Mesenchymal stem cell (in vitro differentiated cells and primary cell): ENCODE measurements at regions not wholly inside any gene's neighbourhood (a gene's known extent, or its start where the extent isn't known, plus 50 kb on each side); places are given as distances from the start of the nearest gene placed in this dataset.

ENCODE experiments used
- DNase-seq: peaks from one replicate; pipeline ENCODE4 v3.0.0-alpha.2; 2013
- H2AFZ ChIP-seq: one replicate; pipeline ENCODE4 v1.6.1; 2013; ENCODE audit warnings: low read depth, mild to moderate bottlenecking, control low read depth, inconsistent platforms, low read length, moderate library complexity
- H2AK5ac ChIP-seq: 2 replicates; pipeline ENCODE4 v1.6.1; 2013; ENCODE audit warnings: low read length, moderate library complexity, mild to moderate bottlenecking, inconsistent platforms; ENCODE audit not compliant: severe bottlenecking
- H2BK120ac ChIP-seq: one replicate; pipeline ENCODE4 v1.6.1; 2013; ENCODE audit warnings: low read depth, mild to moderate bottlenecking, inconsistent platforms, low read length, moderate library complexity
- H2BK12ac ChIP-seq, 2 experiments: one replicate each; pipeline ENCODE4 v1.6.1; 2013; ENCODE audit warnings: inconsistent platforms in 2 of 2, low read length in 2 of 2, mild to moderate bottlenecking in 2 of 2, moderate library complexity in 2 of 2, control low read depth in 1 of 2
- H2BK15ac ChIP-seq: one replicate; pipeline ENCODE4 v1.6.1; 2013; ENCODE audit warnings: mild to moderate bottlenecking, low read depth, inconsistent platforms; ENCODE audit not compliant: poor library complexity, severe bottlenecking
- H2BK5ac ChIP-seq: 2 replicates; pipeline ENCODE4 v1.6.1; 2013; ENCODE audit warnings: low read depth, mild to moderate bottlenecking, low read length, control low read depth, inconsistent platforms; ENCODE audit not compliant: poor library complexity, severe bottlenecking
- H3K14ac ChIP-seq, 2 experiments: one replicate each; pipeline ENCODE4 v1.6.1; 2013; ENCODE audit warnings: inconsistent platforms in 2 of 2, low read length in 2 of 2, control low read depth in 1 of 2, mild to moderate bottlenecking in 1 of 2, moderate library complexity in 1 of 2
- H3K18ac ChIP-seq, 2 experiments: one replicate each; pipeline ENCODE4 v1.6.1; 2013; ENCODE audit warnings: inconsistent platforms in 2 of 2, low read length in 2 of 2, control low read depth in 1 of 2, low read depth in 1 of 2, mild to moderate bottlenecking in 1 of 2
- H3K23ac ChIP-seq, 2 experiments: one replicate each; pipeline ENCODE4 v1.6.1; 2013; ENCODE audit warnings: inconsistent platforms in 2 of 2, low read length in 2 of 2, mild to moderate bottlenecking in 2 of 2, moderate library complexity in 2 of 2, control low read depth in 1 of 2
- H3K27ac ChIP-seq: 2 replicates; pipeline ENCODE4 v1.5.1; 2013; ENCODE audit warnings: mild to moderate bottlenecking, moderate library complexity, low read length, control low read depth, inconsistent platforms; ENCODE audit not compliant: poor library complexity, severe bottlenecking
- H3K27me3 ChIP-seq, 2 experiments: 2 replicates each; pipeline versions ENCODE4 v1.6.1 to v1.7.0; 2013; ENCODE audit warnings: low read length in 2 of 2, mild to moderate bottlenecking in 2 of 2, moderate library complexity in 2 of 2, control low read depth in 1 of 2, inconsistent platforms in 1 of 2; ENCODE audit not compliant: control insufficient read depth in 1 of 2, insufficient read depth in 1 of 2
- H3K36me3 ChIP-seq, 2 experiments: 2 replicates each; pipeline versions ENCODE4 v1.6.1 to v1.7.0; 2013; ENCODE audit warnings: low read length in 2 of 2, control low read depth in 1 of 2, inconsistent platforms in 1 of 2, low read depth in 1 of 2, mild to moderate bottlenecking in 1 of 2; ENCODE audit not compliant: insufficient read depth in 2 of 2, control insufficient read depth in 1 of 2
- H3K4ac ChIP-seq, 2 experiments: one replicate each; pipeline ENCODE4 v1.6.1; 2013; ENCODE audit warnings: inconsistent platforms in 2 of 2, low read length in 2 of 2, mild to moderate bottlenecking in 2 of 2, moderate library complexity in 2 of 2, control low read depth in 1 of 2, low read depth in 1 of 2
- H3K4me1 ChIP-seq: 2 replicates; pipeline ENCODE4 v1.6.1; 2013; ENCODE audit warnings: low read depth, low read length, control low read depth; ENCODE audit not compliant: control insufficient read depth, insufficient read depth
- H3K4me2 ChIP-seq: 2 replicates; pipeline ENCODE4 v1.6.1; 2013; ENCODE audit warnings: low read length, mild to moderate bottlenecking, inconsistent platforms; ENCODE audit not compliant: poor library complexity, severe bottlenecking
- H3K4me3 ChIP-seq, 2 experiments: 2 replicates each; pipeline versions ENCODE4 v1.5.1 to v1.7.0; 2013; ENCODE audit warnings: low read length in 2 of 2, mild to moderate bottlenecking in 2 of 2, control low read depth in 1 of 2, low read depth in 1 of 2; ENCODE audit not compliant: insufficient read depth in 1 of 2
- H3K79me1 ChIP-seq: replicated peaks from 2 replicates; pipeline ENCODE4 v1.6.1; 2013; ENCODE audit warnings: mild to moderate bottlenecking, control low read depth, low read length, inconsistent platforms; ENCODE audit not compliant: poor library complexity, severe bottlenecking
- H3K9ac ChIP-seq: 2 replicates; pipeline ENCODE4 v1.7.0; 2013; ENCODE audit warnings: mild to moderate bottlenecking, low read length, moderate library complexity
- H3K9me3 ChIP-seq: 2 replicates; pipeline ENCODE4 v1.7.0; 2013; ENCODE audit warnings: mild to moderate bottlenecking, low read length; ENCODE audit not compliant: control insufficient read depth
- H4K8ac ChIP-seq: one replicate; pipeline ENCODE4 v1.6.1; 2013; ENCODE audit warnings: inconsistent platforms, mild to moderate bottlenecking, low read length, moderate library complexity
- H4K91ac ChIP-seq: one replicate; pipeline ENCODE4 v1.6.1; 2013; ENCODE audit warnings: mild to moderate bottlenecking, low read length, inconsistent platforms
- WGBS: methylation state at CpG from one replicate; pipeline ENCODE4 v1.1.7; 2013; ENCODE audit warnings: mixed read lengths; 5-methylcytosine and 5-hydroxymethylcytosine counted together

- WGBS: 100% methylated on average over 1 of the region's 3 CpGs
- Histone ChIP-seq H2AFZ (no peak overlapping the region), H3K27me3 (no peaks in the 10 kb centered on the region), H3K23ac (no peak overlapping the region), H3K36me3 (no peaks in the 10 kb centered on the region), H2BK15ac (no peak overlapping the region), H2BK5ac (no peak overlapping the region), H3K14ac (no peak overlapping the region), H3K9me3 (peaks cover 7% of the 10 kb centered on the region), H3K9ac (no peak overlapping the region), H3K4ac (no peak overlapping the region), H3K4me3 (no peak overlapping the region), H3K79me1 (no peaks in the 10 kb centered on the region), H3K4me1 (no peaks in the 10 kb centered on the region), H4K91ac (no peak overlapping the region), H2AK5ac (no peak overlapping the region), H3K4me2 (no peak overlapping the region), H3K27ac (no peak overlapping the region), H2BK12ac (no peak overlapping the region), H3K18ac (no peak overlapping the region), H2BK120ac (no peak overlapping the region), H4K8ac (no peak overlapping the region)
- DNase-seq: no peak
Observed at GRCh38 chr5:4348423-4348822, 752.8 kb downstream of the IRX1 start.

GRCh38 chr5:4348919-4349318, 753.3 kb downstream of the IRX1 start:
- Histone ChIP-seq H4K91ac (no peak overlapping the region), H2BK15ac (no peak overlapping the region), H2BK120ac (no peak overlapping the region), H3K9ac (no peak overlapping the region), H3K14ac (no peak overlapping the region), H4K8ac (no peak overlapping the region), H3K4me2 (no peak overlapping the region), H3K79me1 (no peaks in the 10 kb centered on the region), H3K27ac (no peak overlapping the region), H3K36me3 (no peaks in the 10 kb centered on the region), H3K18ac (no peak overlapping the region), H3K9me3 (peaks cover 3% of the 10 kb centered on the region), H3K4me1 (no peaks in the 10 kb centered on the region), H2BK12ac (no peak overlapping the region), H3K23ac (no peak overlapping the region), H2AK5ac (no peak overlapping the region), H3K4ac (no peak overlapping the region), H3K27me3 (no peaks in the 10 kb centered on the region), H2AFZ (no peak overlapping the region), H2BK5ac (no peak overlapping the region), H3K4me3 (no peak overlapping the region)
- DNase-seq: no peak
- WGBS: 75% methylated on average over 3 of the region's 3 CpGs

GRCh38 chr5:4356201-4356600, 760.6 kb downstream of the IRX1 start:
- Histone ChIP-seq H3K4me3 (no peak overlapping the region), H3K27ac (no peak overlapping the region), H2BK12ac (no peak overlapping the region), H2BK5ac (no peak overlapping the region), H3K4me2 (no peak overlapping the region), H3K23ac (no peak overlapping the region), H3K27me3 (no peaks in the 10 kb centered on the region), H2BK15ac (no peak overlapping the region), H3K9ac (no peak overlapping the region), H3K36me3 (no peaks in the 10 kb centered on the region), H2AK5ac (no peak overlapping the region), H3K4ac (no peak overlapping the region), H3K14ac (no peak overlapping the region), H3K79me1 (no peaks in the 10 kb centered on the region), H4K8ac (no peak overlapping the region), H3K4me1 (no peaks in the 10 kb centered on the region), H4K91ac (no peak overlapping the region), H2AFZ (no peak overlapping the region), H2BK120ac (no peak overlapping the region), H3K9me3 (peaks cover 4% of the 10 kb centered on the region), H3K18ac (no peak overlapping the region)
- WGBS: 58% methylated on average over 4 of the region's 6 CpGs
- no peak for DNase-seq

- Histone ChIP-seq H3K27ac (no peak overlapping the region), H3K23ac (no peak overlapping the region), H3K27me3 (no peaks in the 10 kb centered on the region), H3K18ac (no peak overlapping the region), H4K8ac (no peak overlapping the region), H3K36me3 (no peaks in the 10 kb centered on the region), H3K79me1 (no peaks in the 10 kb centered on the region), H3K4ac (no peak overlapping the region), H2AK5ac (no peak overlapping the region), H3K4me3 (no peak overlapping the region), H2BK12ac (no peak overlapping the region), H2BK15ac (no peak overlapping the region), H2AFZ (no peak overlapping the region), H3K14ac (no peak overlapping the region), H4K91ac (no peak overlapping the region), H2BK120ac (no peak overlapping the region), H2BK5ac (no peak overlapping the region), H3K4me1 (no peaks in the 10 kb centered on the region), H3K4me2 (no peak overlapping the region), H3K9ac (no peak overlapping the region), H3K9me3 (no peaks in the 10 kb centered on the region)
- no peak for DNase-seq
- WGBS: no CpG with 5 or more reads among the region's 2 CpGs
Observed at GRCh38 chr5:4359847-4360246, 764.2 kb downstream of the IRX1 start.
